Myocyte (in vitro differentiated cells): ENCODE measurements at regions not wholly inside any gene's neighbourhood (a gene's known extent, or its start where the extent isn't known, plus 50 kb on each side); places are given as distances from the start of the nearest gene placed in this dataset.

Experiments
- DNase-seq: peaks from one replicate; pipeline ENCODE4 v3.0.0-alpha.2; 2012; ENCODE audit warnings: low read depth

GRCh38 chr12:97411341-97411740, 51.3 kb upstream of the RMST start:
- no peak for DNase-seq
